Panc1 (cell line): ENCODE measurements at regions not wholly inside any gene's neighbourhood (a gene's known extent, or its start where the extent isn't known, plus 50 kb on each side); places are given as distances from the start of the nearest gene placed in this dataset.

Experiments
- ATAC-seq: fragments of 200-7000 bp; cut with Tn5 transposase; 2 replicates; pipeline ENCODE4 v1.9.1; 2020; ENCODE audit warnings: mild to moderate bottlenecking, moderate library complexity
- BruUV-seq: library from RNA; stranded (reverse); fragments of 400-500 nt; replicated peaks from 2 replicates; lab custom pipeline; 2021; lab: Mats Ljungman, UMichigan
- CTCF ChIA-PET: fragments of 300-600 bp; sonication (Branson Sonifier 250); formaldehyde crosslinking; loops from one replicate; lab custom pipeline; 2022; ENCODE audit warnings: antibody characterized with exemption; lab: Charles Lee
- POLR2A ChIA-PET: fragments of 300-600 bp; sonication (Branson Sonifier 250); formaldehyde crosslinking; loops from one replicate; lab custom pipeline; 2022; ENCODE audit warnings: antibody characterized with exemption; lab: Charles Lee
- DNase-seq: peaks from one replicate; pipeline ENCODE4 v3.0.0-alpha.2; 2010; ENCODE audit warnings: low read depth, low spot score
- H3K27ac ChIP-seq: 2 replicates; pipeline ENCODE4 v1.5.1; 2011; ENCODE audit warnings: mild to moderate bottlenecking, low read length, inconsistent platforms
- H3K27me3 ChIP-seq: fragments of 200-500 bp; sonication (Bioruptor generic); 2 replicates; pipeline ENCODE4 v1.6.0; 2014; ENCODE audit warnings: low read length, inconsistent platforms; ENCODE audit not compliant: control insufficient read depth, insufficient read depth
- H3K36me3 ChIP-seq: fragments of 200-500 bp; sonication (Bioruptor generic); 2 replicates; pipeline ENCODE4 v1.5.1; 2014; ENCODE audit warnings: inconsistent platforms, mild to moderate bottlenecking, low read length, moderate library complexity; ENCODE audit not compliant: control insufficient read depth, insufficient read depth
- H3K4me1 ChIP-seq: 2 replicates; pipeline ENCODE4 v1.5.1; 2011; ENCODE audit warnings: inconsistent platforms, mild to moderate bottlenecking, low read length, moderate library complexity; ENCODE audit not compliant: control insufficient read depth, insufficient read depth
- H3K4me3 ChIP-seq, 2 experiments: 2 replicates each; pipeline ENCODE4 v1.5.1; 2011 to 2012; ENCODE audit warnings: low read depth in 2 of 2, low read length in 2 of 2, mild to moderate bottlenecking in 2 of 2, inconsistent platforms in 1 of 2, moderate library complexity in 1 of 2
- H3K9me3 ChIP-seq: fragments of 200-500 bp; sonication (Bioruptor generic); 2 replicates; pipeline ENCODE4 v1.5.1; 2014; ENCODE audit warnings: low read depth, mild to moderate bottlenecking, inconsistent platforms, low read length, moderate library complexity; ENCODE audit not compliant: control insufficient read depth, insufficient read depth
- CTCF ChIP-seq: fragments of 450-650 bp; IDR thresholded peaks from 2 replicates; pipeline ENCODE4 v1.5.1; 2017; ENCODE audit warnings: mild to moderate bottlenecking
- POLR2AphosphoS5 ChIP-seq: IDR thresholded peaks from 2 replicates; pipeline ENCODE4 v1.6.1; 2012; ENCODE audit warnings: mild to moderate bottlenecking, low read depth, low read length, moderate library complexity
- REST ChIP-seq, 2 experiments: IDR thresholded peaks; 2 replicates each; pipeline ENCODE4 v1.6.1; 2011 to 2012; ENCODE audit warnings: low read depth in 2 of 2, control low read depth in 1 of 2, low read length in 1 of 2, mild to moderate bottlenecking in 1 of 2, moderate library complexity in 1 of 2; ENCODE audit not compliant: insufficient read depth in 1 of 2
- SIN3A ChIP-seq: IDR thresholded peaks from 2 replicates; pipeline ENCODE4 v1.6.1; 2012; ENCODE audit warnings: low read depth, mild to moderate bottlenecking, low read length, moderate library complexity, borderline replicate concordance; ENCODE audit not compliant: insufficient read depth
- TCF7L2 ChIP-seq: IDR thresholded peaks from 2 replicates; pipeline ENCODE4 v1.6.1; 2011; ENCODE audit warnings: mild to moderate bottlenecking, low read depth, low read length, inconsistent platforms
- in situ Hi-C: cut with HindIII; loops from 2 replicates; pipeline ENCODE4 v1.10.0; 2016; ENCODE audit warnings: low sequenced_read_pairs, low pct_unique_long_range_greater_than_20kb
- intact Hi-C: fragments of 100-400 bp; cut with micrococcal nuclease; formaldehyde crosslinking; loops from one replicate; pipeline ENCODE4 v1.10.0; 2022; ENCODE audit not compliant: unreplicated experiment

GRCh38 chr21:24955275-24955961, 651.9 kb downstream of the MRPL39 start:
- no peaks in the 10 kb centered on the region for H3K36me3 ChIP-seq
- intact Hi-C loops = no loop called here
- no peak overlapping the region for H3K4me3 ChIP-seq
- H3K9me3 ChIP-seq = no peaks in the 10 kb centered on the region
- ATAC-seq (no peak), DNase-seq (no peak)
- ChIA-PET POLR2A (no interaction called here), CTCF (no interaction called here)
- TF ChIP-seq SIN3A (no peak), TCF7L2 (no peak), CTCF (no peak), POLR2AphosphoS5 (no peak), REST (IDR thresholded peaks at IDR 0.05; ENCODE audit: insufficient read depth in 1 of 2, low read depth in 2 of 2, low read length in 1 of 2) (no peak)
- H3K27ac ChIP-seq = no peak overlapping the region
- no TSS peak for BruUV-seq
- no peaks in the 10 kb centered on the region for H3K4me1 ChIP-seq
- in situ Hi-C loops = no loop called here
- no peaks in the 10 kb centered on the region for H3K27me3 ChIP-seq

- intact Hi-C loops = no loop called here
- ATAC-seq = no peak
- H3K4me1 ChIP-seq = no peaks in the 10 kb centered on the region
- no peaks in the 10 kb centered on the region for H3K9me3 ChIP-seq
- ChIA-PET POLR2A (no interaction called here), CTCF (no interaction called here)
- no peak for DNase-seq
- in situ Hi-C loops = no loop called here
- no peaks in the 10 kb centered on the region for H3K36me3 ChIP-seq
- TF ChIP-seq CTCF = no peak
- H3K4me3 ChIP-seq = no peak overlapping the region
- no peaks in the 10 kb centered on the region for H3K27me3 ChIP-seq
- H3K27ac ChIP-seq = no peak overlapping the region
- BruUV-seq = no TSS peak
Measured at GRCh38 chr21:24948186-24948585, 659.1 kb downstream of the MRPL39 start.
